ENCODE measurements at regions not wholly inside any gene's neighbourhood (a gene's known extent, or its start where the extent isn't known, plus 50 kb on each side); places are given as distances from the start of the nearest gene placed in this dataset.
"Not testable (repeated sequence)": the region's sequence is repeated elsewhere in the genome, so short reads cannot be mapped to it uniquely, and the experiment has no call there.

- not testable (repeated sequence) for DNase-seq, H3K4me1 ChIP-seq, H3K36me3 ChIP-seq, H3K9me3 ChIP-seq, H3K27ac ChIP-seq, H3K27me3 ChIP-seq, H3K4me3 ChIP-seq
Measured at GRCh38 chrY:18599606-18600005, 53.1 kb downstream of the HSFY1 start.

- H3K4me1 ChIP-seq, H3K27me3 ChIP-seq, H3K9me3 ChIP-seq, DNase-seq, H3K4me3 ChIP-seq, H3K36me3 ChIP-seq, H3K27ac ChIP-seq: not testable (repeated sequence)
Measured at GRCh38 chrY:18601287-18601686, 54.8 kb downstream of the HSFY1 start.

DNA sequence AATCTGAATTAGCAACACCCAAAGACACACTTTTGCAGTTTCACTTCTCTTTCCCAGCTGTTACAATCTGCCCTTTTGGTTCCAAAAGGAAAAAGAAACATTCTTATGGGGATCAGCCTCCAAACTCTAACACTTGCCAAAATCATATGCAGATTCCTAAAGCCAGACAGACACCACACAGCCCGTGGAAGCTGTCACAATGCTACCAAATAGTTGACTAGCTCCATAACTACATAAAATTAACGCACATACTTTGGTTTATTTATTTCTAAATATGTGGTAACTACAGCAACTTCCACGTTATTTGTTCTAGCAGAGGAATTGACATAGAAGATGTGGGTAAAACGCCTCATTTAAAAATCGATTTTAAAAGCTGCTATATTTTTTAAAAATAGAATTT is 59.7 kb downstream of the HSFY1 start:
- H3K36me3 ChIP-seq, H3K27ac ChIP-seq, H3K4me1 ChIP-seq, H3K27me3 ChIP-seq, DNase-seq, H3K9me3 ChIP-seq, H3K4me3 ChIP-seq: not testable (repeated sequence)

DNA sequence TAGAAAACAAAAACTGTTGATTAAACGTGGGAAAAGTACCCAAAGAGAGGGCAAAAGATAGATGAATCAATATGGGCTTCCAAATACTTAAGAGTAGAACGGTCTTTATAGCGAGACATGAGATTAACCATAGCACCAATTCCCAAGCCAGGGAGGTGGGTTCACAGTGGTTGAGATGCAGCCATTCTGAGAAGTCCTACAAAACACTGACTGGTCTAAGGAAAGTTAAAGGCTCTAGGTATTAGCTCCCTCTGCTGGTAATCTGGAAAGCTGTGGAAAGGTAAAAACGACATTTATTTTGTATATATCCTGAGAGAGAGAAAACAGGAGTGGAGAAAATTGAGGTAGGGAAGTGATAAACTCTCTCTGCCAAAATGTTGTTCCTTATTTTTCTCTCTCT is 61.7 kb downstream of the HSFY1 start:
- H3K27me3 ChIP-seq, H3K4me1 ChIP-seq, H3K27ac ChIP-seq, H3K36me3 ChIP-seq, DNase-seq, H3K9me3 ChIP-seq, H3K4me3 ChIP-seq: not testable (repeated sequence)

GRCh38 chrY:18615809-18616208 is 69.3 kb downstream of the HSFY1 start:
- not testable (repeated sequence) for H3K27ac ChIP-seq, H3K4me1 ChIP-seq, DNase-seq, H3K9me3 ChIP-seq, H3K4me3 ChIP-seq, H3K27me3 ChIP-seq, H3K36me3 ChIP-seq

GRCh38 chrY:18629805-18630516 is 83.4 kb downstream of the HSFY1 start:
- not testable (repeated sequence) for H3K4me1 ChIP-seq, H3K27ac ChIP-seq, H3K36me3 ChIP-seq, H3K9me3 ChIP-seq, H3K4me3 ChIP-seq, DNase-seq, H3K27me3 ChIP-seq

GRCh38 chrY:18630571-18630970 is 84.1 kb downstream of the HSFY1 start:
- not testable (repeated sequence) for H3K4me3 ChIP-seq, DNase-seq, H3K4me1 ChIP-seq, H3K27ac ChIP-seq, H3K36me3 ChIP-seq, H3K9me3 ChIP-seq, H3K27me3 ChIP-seq

DNA sequence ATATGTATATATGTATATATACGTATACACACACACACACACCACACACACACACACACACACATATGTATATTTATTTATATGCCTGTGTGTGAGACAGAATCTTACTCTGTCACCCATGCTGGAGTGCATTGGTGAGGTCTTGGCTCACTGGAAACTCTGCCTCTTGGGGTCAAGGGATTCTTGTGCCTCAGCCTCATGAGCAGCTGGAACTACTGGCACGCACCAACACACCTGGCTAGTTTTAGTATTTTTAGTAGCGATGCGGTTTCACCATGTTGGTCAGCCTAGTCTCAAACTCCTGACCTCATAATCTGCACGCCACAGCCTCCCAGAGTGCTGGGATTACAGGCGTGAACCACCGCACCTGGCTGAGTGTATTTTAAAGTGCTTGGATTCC is 85.1 kb downstream of the HSFY1 start:
- not testable (repeated sequence) for H3K4me3 ChIP-seq, H3K4me1 ChIP-seq, H3K27ac ChIP-seq, H3K9me3 ChIP-seq, H3K36me3 ChIP-seq, DNase-seq, H3K27me3 ChIP-seq

DNA sequence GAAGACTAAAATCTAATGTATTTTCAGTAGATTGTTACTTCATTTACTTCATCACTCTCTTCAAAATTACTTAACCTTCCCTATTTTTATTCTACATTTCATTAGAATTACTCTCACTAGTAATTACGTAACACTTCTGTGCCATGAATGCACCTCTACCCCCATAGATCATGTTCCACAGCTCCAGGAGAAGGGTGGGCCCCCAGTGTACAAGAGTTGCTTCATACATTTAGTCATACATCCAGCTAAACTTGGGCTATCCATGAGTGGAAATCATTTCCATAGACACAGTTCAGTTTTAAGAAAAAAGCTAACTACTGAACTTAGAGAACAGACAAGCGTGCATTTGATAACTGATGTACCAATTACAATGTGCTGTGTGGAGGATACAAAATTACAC is 104.2 kb downstream of the HSFY1 start:
- Histone ChIP-seq H3K9me3 (no peaks in the 10 kb centered on the region), H3K36me3 (no peaks in the 10 kb centered on the region), H3K4me1 (no peaks in the 10 kb centered on the region), H3K27me3 (no peaks in the 10 kb centered on the region), H3K27ac (no peak overlapping the region), H3K4me3 (no peak overlapping the region)
- no peak for TF ChIP-seq POLR2A (IDR thresholded peaks at IDR 0.05)
- TF ChIP-seq, protein P1, sequence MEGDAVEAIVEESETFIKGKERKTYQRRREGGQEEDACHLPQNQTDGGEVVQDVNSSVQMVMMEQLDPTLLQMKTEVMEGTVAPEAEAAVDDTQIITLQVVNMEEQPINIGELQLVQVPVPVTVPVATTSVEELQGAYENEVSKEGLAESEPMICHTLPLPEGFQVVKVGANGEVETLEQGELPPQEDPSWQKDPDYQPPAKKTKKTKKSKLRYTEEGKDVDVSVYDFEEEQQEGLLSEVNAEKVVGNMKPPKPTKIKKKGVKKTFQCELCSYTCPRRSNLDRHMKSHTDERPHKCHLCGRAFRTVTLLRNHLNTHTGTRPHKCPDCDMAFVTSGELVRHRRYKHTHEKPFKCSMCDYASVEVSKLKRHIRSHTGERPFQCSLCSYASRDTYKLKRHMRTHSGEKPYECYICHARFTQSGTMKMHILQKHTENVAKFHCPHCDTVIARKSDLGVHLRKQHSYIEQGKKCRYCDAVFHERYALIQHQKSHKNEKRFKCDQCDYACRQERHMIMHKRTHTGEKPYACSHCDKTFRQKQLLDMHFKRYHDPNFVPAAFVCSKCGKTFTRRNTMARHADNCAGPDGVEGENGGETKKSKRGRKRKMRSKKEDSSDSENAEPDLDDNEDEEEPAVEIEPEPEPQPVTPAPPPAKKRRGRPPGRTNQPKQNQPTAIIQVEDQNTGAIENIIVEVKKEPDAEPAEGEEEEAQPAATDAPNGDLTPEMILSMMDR (IDR thresholded peaks at IDR 0.05) = no peak
- DNase-seq = no peak

DNA sequence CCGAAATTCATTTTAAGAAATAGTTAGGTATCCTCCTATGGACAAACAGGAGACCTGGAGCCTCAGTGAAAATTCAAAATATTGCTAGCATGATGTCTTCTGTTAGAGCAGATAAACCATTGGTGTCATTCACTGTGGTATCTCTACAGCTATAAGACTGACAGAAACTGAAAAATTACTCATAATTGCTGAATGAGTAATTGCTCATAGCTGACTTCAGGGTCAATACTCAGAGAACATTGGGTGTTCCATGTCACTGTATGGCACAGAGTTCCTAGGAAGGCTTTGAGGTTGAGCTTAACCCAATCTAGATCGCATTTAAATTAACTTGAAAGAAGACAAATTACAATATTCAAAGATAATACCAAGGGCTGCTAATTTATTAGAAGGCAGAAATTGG is 109.0 kb downstream of the HSFY2 start:
- no peaks in the 10 kb centered on the region for H3K9me3 ChIP-seq
- TF ChIP-seq, protein P1 (IDR thresholded peaks at IDR 0.05) = no peak
- no peak for TF ChIP-seq POLR2A (IDR thresholded peaks at IDR 0.05)
- H3K4me3 ChIP-seq = no peak overlapping the region
- no peak overlapping the region for H3K27ac ChIP-seq
- H3K27me3 ChIP-seq = no peaks in the 10 kb centered on the region
- DNase-seq = no peak
- no peaks in the 10 kb centered on the region for H3K4me1 ChIP-seq
- no peaks in the 10 kb centered on the region for H3K36me3 ChIP-seq

Measured in Peyer's patch (tissue), 4 donors.